HG03095 (cell line): ENCODE measurements at regions not wholly inside any gene's neighbourhood (a gene's known extent, or its start where the extent isn't known, plus 50 kb on each side); places are given as distances from the start of the nearest gene placed in this dataset.

Source experiments
- ATAC-seq: cut with Tn5 transposase; IDR thresholded peaks from one replicate; pipeline ENCODE4 v1.9.1; 2021; ENCODE audit warnings: moderate library complexity; ENCODE audit not compliant: unreplicated experiment

- no peak for ATAC-seq
These were observed 79.2 kb upstream of the UQCRFS1 start for GRCh38 chr19:29292153-29292552.

- ATAC-seq = no peak
These were observed 79.6 kb upstream of the UQCRFS1 start for GRCh38 chr19:29292562-29292961.

- ATAC-seq = no peak
These were observed 80.3 kb upstream of the UQCRFS1 start for GRCh38 chr19:29293292-29293691.

- no peak for ATAC-seq
These were observed 80.9 kb upstream of the UQCRFS1 start for GRCh38 chr19:29293736-29294342.

- ATAC-seq = no peak
These were observed 81.4 kb upstream of the UQCRFS1 start for GRCh38 chr19:29294343-29294811.

GRCh38 chr19:29295285-29295684, 82.3 kb upstream of the UQCRFS1 start:
- no peak for ATAC-seq

- ATAC-seq = no peak
These were observed 84.4 kb upstream of the UQCRFS1 start for GRCh38 chr19:29297381-29297780.

- no peak for ATAC-seq
These were observed 86.7 kb upstream of the UQCRFS1 start for GRCh38 chr19:29299416-29300380.

GRCh38 chr19:29302002-29302928, 89.3 kb upstream of the UQCRFS1 start:
- ATAC-seq = no peak

GRCh38 chr19:29303069-29303718, 90.2 kb upstream of the UQCRFS1 start:
- no peak for ATAC-seq

GRCh38 chr19:29303719-29304090, 90.8 kb upstream of the UQCRFS1 start:
- no peak for ATAC-seq

- ATAC-seq = no peak
These were observed 92.3 kb upstream of the UQCRFS1 start for GRCh38 chr19:29305268-29305667.

- no peak for ATAC-seq
These were observed 96.1 kb upstream of the UQCRFS1 start for GRCh38 chr19:29308977-29309590.

- no peak for ATAC-seq
These were observed 96.7 kb upstream of the UQCRFS1 start for GRCh38 chr19:29309637-29310036.

- no peak for ATAC-seq
These were observed 98.3 kb upstream of the UQCRFS1 start for GRCh38 chr19:29311191-29311790.

- no peak for ATAC-seq
These were observed 102.7 kb upstream of the UQCRFS1 start for GRCh38 chr19:29315556-29316190.

- ATAC-seq = no peak
These were observed 105.6 kb upstream of the UQCRFS1 start for GRCh38 chr19:29318581-29318980.

GRCh38 chr19:29320086-29320485, 107.1 kb upstream of the UQCRFS1 start:
- no peak for ATAC-seq

GRCh38 chr19:29320618-29321017, 107.7 kb upstream of the UQCRFS1 start:
- ATAC-seq = no peak
